OCI-LY7 (cell line): ENCODE measurements at regions not wholly inside any gene's neighbourhood (a gene's known extent, or its start where the extent isn't known, plus 50 kb on each side); places are given as distances from the start of the nearest gene placed in this dataset.
A peak's percentile ranks its signal among the peaks of the same experiment; 100 is the strongest.

ENCODE experiments used
- BruUV-seq: library from RNA; stranded (reverse); fragments of 400-500 nt; replicated peaks from 2 replicates; lab custom pipeline; 2021; lab: Mats Ljungman, UMichigan
- CTCF ChIA-PET: fragments of 300-600 bp; sonication (Branson Sonifier 250); formaldehyde crosslinking; loops from one replicate; lab custom pipeline; 2022; ENCODE audit warnings: antibody characterized with exemption; ENCODE audit not compliant: unreplicated experiment; lab: Charles Lee
- POLR2A ChIA-PET: fragments of 300-600 bp; sonication (Branson Sonifier 250); formaldehyde crosslinking; loops from one replicate; lab custom pipeline; 2022; ENCODE audit warnings: antibody characterized with exemption; lab: Charles Lee
- DNase-seq: peaks from one replicate; pipeline ENCODE4 v3.0.0-alpha.2; 2015; ENCODE audit warnings: low spot score
- H2AFZ ChIP-seq: fragments of 200-600 bp; sonication (generic), shearing (Covaris generic); 2 replicates; pipeline ENCODE4 v1.6.1; 2014; ENCODE audit warnings: mild to moderate bottlenecking, antibody characterized with exemption, low read length, moderate library complexity
- H3K27ac ChIP-seq: fragments of 200-600 bp; sonication (generic); 2 replicates; pipeline ENCODE4 v1.5.1; 2014; ENCODE audit warnings: mixed run types, low read depth, mild to moderate bottlenecking, moderate library complexity, low read length, inconsistent platforms; ENCODE audit not compliant: poor library complexity, severe bottlenecking
- H3K36me3 ChIP-seq: fragments of 200-600 bp; sonication (generic); 2 replicates; pipeline ENCODE4 v1.6.1; 2014; ENCODE audit warnings: mild to moderate bottlenecking, antibody characterized with exemption, low read length, moderate library complexity, mixed read lengths; ENCODE audit not compliant: insufficient read depth
- H3K4me1 ChIP-seq: fragments of 200-600 bp; sonication (generic); 2 replicates; pipeline ENCODE4 v1.5.1; 2014; ENCODE audit warnings: mild to moderate bottlenecking, low read length; ENCODE audit not compliant: insufficient read depth, poor library complexity, severe bottlenecking
- H3K4me2 ChIP-seq: fragments of 200-600 bp; sonication (generic); 2 replicates; pipeline ENCODE4 v1.6.1; 2014; ENCODE audit warnings: mild to moderate bottlenecking, low read length
- H3K4me3 ChIP-seq: fragments of 200-600 bp; sonication (generic); 2 replicates; pipeline ENCODE4 v1.5.1; 2014; ENCODE audit warnings: mild to moderate bottlenecking, low read depth, low read length; ENCODE audit not compliant: poor library complexity, severe bottlenecking
- H3K79me2 ChIP-seq: fragments of 200-600 bp; sonication (generic); 2 replicates; pipeline ENCODE4 v1.6.1; 2016; ENCODE audit warnings: low read depth, mild to moderate bottlenecking, low read length, moderate library complexity, mixed read lengths; ENCODE audit not compliant: insufficient read depth
- H3K9me2 ChIP-seq: fragments of 200-600 bp; sonication (generic); 2 replicates; pipeline ENCODE4 v1.6.1; 2016; ENCODE audit warnings: mild to moderate bottlenecking, low read length, mixed read lengths; ENCODE audit not compliant: insufficient read depth
- H3K9me3 ChIP-seq: fragments of 200-600 bp; sonication (generic); 2 replicates; pipeline ENCODE4 v1.6.1; 2014; ENCODE audit warnings: mild to moderate bottlenecking, mixed run types, low read length, mixed read lengths
- H4K20me1 ChIP-seq: fragments of 200-600 bp; sonication (generic); 2 replicates; pipeline ENCODE4 v1.6.1; 2014; ENCODE audit warnings: mild to moderate bottlenecking, antibody characterized with exemption, low read length, moderate library complexity, mixed read lengths; ENCODE audit not compliant: insufficient read depth
- CTCF ChIP-seq: fragments of 200-600 bp; sonication (generic); conservative IDR thresholded peaks from 2 replicates; pipeline ENCODE4 v1.5.1; 2014; ENCODE audit warnings: mild to moderate bottlenecking, antibody characterized with exemption, low read length, moderate library complexity, mixed read lengths
- EZH2phosphoT487 ChIP-seq: fragments of 200-600 bp; sonication (generic); IDR thresholded peaks from 2 replicates; pipeline ENCODE4 v1.6.1; 2018; ENCODE audit warnings: low read depth, borderline replicate concordance, mild to moderate bottlenecking, mixed run types, antibody characterized with exemption, low read length, moderate library complexity, mixed read lengths
- intact Hi-C: fragments of 100-400 bp; cut with micrococcal nuclease; formaldehyde crosslinking; loops from one replicate; pipeline ENCODE4 v1.10.0; 2022; ENCODE audit not compliant: unreplicated experiment

DNA sequence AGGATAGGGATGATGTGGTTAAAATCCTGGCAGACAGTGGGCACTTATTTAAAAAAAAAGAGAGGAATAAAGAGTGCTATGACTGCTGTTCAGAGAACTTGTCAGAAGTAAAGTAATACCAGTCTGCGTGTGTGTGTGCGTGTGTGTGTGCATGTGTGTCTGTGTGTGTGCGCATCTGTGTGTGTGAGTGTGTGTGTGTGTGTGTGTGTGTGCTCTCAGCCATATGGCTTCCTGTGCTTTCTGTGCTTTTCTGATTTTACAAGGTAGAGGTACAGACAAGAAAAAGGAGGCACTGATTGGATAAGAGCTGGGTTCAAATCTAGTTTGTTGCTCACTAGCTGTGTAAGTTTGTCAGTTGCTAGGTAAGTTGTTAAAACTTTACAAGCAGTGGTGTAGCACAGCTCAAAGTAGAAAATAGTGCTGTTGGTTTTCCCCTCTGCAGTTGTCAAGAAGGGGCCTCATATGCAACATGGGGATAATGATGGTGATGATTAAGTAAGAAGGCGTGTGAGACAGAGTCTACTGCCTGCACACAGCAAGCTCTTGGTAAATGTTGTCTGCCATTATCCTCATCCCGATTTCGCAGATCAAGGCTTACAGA, 155.3 kb upstream of the ZNF217 start:
- CTCF ChIA-PET = interaction anchor here (0.9 to 1.2 kb wide), 3 partner anchors 10 to 14 kb away, joined by 3 to 6 read pairs (median 4); no protein-coding TSS in a partner anchor
- Histone ChIP-seq H4K20me1 (no peaks in the 10 kb centered on the region), H3K4me1 (peaks cover 49% of the 10 kb centered on the region), H3K27ac (no peak overlapping the region), H3K4me3 (no peak overlapping the region), H3K36me3 (no peaks in the 10 kb centered on the region), H2AFZ (no peak overlapping the region), H3K79me2 (no peaks in the 10 kb centered on the region), H3K4me2 (no peak overlapping the region), H3K9me2 (no peaks in the 10 kb centered on the region), H3K9me3 (no peaks in the 10 kb centered on the region)
- peak; percentile 34 for DNase-seq
- intact Hi-C loops = no loop called here
- TF ChIP-seq EZH2phosphoT487 (no peak), CTCF (no peak)
- POLR2A ChIA-PET = interaction anchor here (0.6 to 4.4 kb wide), 6 partner anchors 8 to 127 kb away, joined by 3 to 21 read pairs (median 4); no protein-coding TSS in a partner anchor
- BruUV-seq = no TSS peak

- no peak overlapping the region for H3K4me3 ChIP-seq
- no peaks in the 10 kb centered on the region for H3K36me3 ChIP-seq
- H3K4me2 ChIP-seq = no peak overlapping the region
- H3K79me2 ChIP-seq = no peaks in the 10 kb centered on the region
- DNase-seq = no peak
- H4K20me1 ChIP-seq = no peaks in the 10 kb centered on the region
- ChIA-PET CTCF (interaction anchor here (0.9 to 1.2 kb wide), 2 partner anchors 9 to 12 kb away, joined by 3 to 4 read pairs; no protein-coding TSS in a partner anchor), POLR2A (interaction anchor here (0.6 to 4.4 kb wide), 5 partner anchors 8 to 174 kb away, joined by 3 to 21 read pairs (median 4); no protein-coding TSS in a partner anchor)
- peaks cover 42% of the 10 kb centered on the region for H3K4me1 ChIP-seq
- no peaks in the 10 kb centered on the region for H3K9me2 ChIP-seq
- H3K27ac ChIP-seq = no peak overlapping the region
- TF ChIP-seq EZH2phosphoT487 (no peak), CTCF (no peak)
- H2AFZ ChIP-seq = no peak overlapping the region
- intact Hi-C loops = no loop called here
- no TSS peak for BruUV-seq
- H3K9me3 ChIP-seq = no peaks in the 10 kb centered on the region
Measured at GRCh38 chr20:53748176-53748575, 154.5 kb upstream of the ZNF217 start.
